ENCODE measurements at regions not wholly inside any gene's neighbourhood (a gene's known extent, or its start where the extent isn't known, plus 50 kb on each side); places are given as distances from the start of the nearest gene placed in this dataset.
"Not testable (repeated sequence)": the region's sequence is repeated elsewhere in the genome, so short reads cannot be mapped to it uniquely, and the experiment has no call there.

- DNase-seq (ENCODE audit: low spot score) = peak; percentile 35
Measured at GRCh38 chr15:87477737-87478686, 778.5 kb downstream of the NTRK3 start.

- DNase-seq (ENCODE audit: low spot score) = no peak
Measured at GRCh38 chr15:87477026-87477425, 779.5 kb downstream of the NTRK3 start.

GRCh38 chr15:87470923-87471322 is 785.6 kb downstream of the NTRK3 start:
- DNase-seq (ENCODE audit: low spot score) = no peak

GRCh38 chr15:87463956-87464355 is 792.6 kb downstream of the NTRK3 start:
- DNase-seq (ENCODE audit: low spot score) = not testable (repeated sequence)

- DNase-seq (ENCODE audit: low spot score) = no peak
Measured at GRCh38 chr15:87461631-87462030, 794.9 kb downstream of the NTRK3 start.

GRCh38 chr15:87454860-87455259 is 801.7 kb downstream of the NTRK3 start:
- no peak for DNase-seq (ENCODE audit: low spot score)

- no peak for DNase-seq (ENCODE audit: low spot score)
Measured at GRCh38 chr15:87450314-87450713, 806.2 kb downstream of the NTRK3 start.

- DNase-seq (ENCODE audit: low spot score) = no peak
Measured at GRCh38 chr15:87439090-87439489, 817.4 kb downstream of the NTRK3 start.

- no peak for DNase-seq (ENCODE audit: low spot score)
Measured at GRCh38 chr15:87433871-87434270, 822.7 kb downstream of the NTRK3 start.

- no peak for DNase-seq (ENCODE audit: low spot score)
Measured at GRCh38 chr15:87429754-87430153, 826.8 kb downstream of the NTRK3 start.

- no peak for DNase-seq (ENCODE audit: low spot score)
Measured at GRCh38 chr15:87420017-87420416, 836.5 kb downstream of the NTRK3 start.

- no peak for DNase-seq (ENCODE audit: low spot score)
Measured at GRCh38 chr15:87419344-87419743, 837.2 kb downstream of the NTRK3 start.

GRCh38 chr15:87416591-87417257 is 839.8 kb downstream of the NTRK3 start:
- DNase-seq (ENCODE audit: low spot score) = no peak

GRCh38 chr15:87408902-87409301 is 847.6 kb downstream of the NTRK3 start:
- no peak for DNase-seq (ENCODE audit: low spot score)

GRCh38 chr15:87403973-87404372 is 852.6 kb downstream of the NTRK3 start:
- no peak for DNase-seq (ENCODE audit: low spot score)

- no peak for DNase-seq (ENCODE audit: low spot score)
Measured at GRCh38 chr15:87401973-87402372, 854.6 kb downstream of the NTRK3 start.

- DNase-seq (ENCODE audit: low spot score) = no peak
Measured at GRCh38 chr15:87394676-87395075, 861.9 kb downstream of the NTRK3 start.

- no peak for DNase-seq (ENCODE audit: low spot score)
Measured at GRCh38 chr15:87387766-87388165, 868.8 kb downstream of the NTRK3 start.

GRCh38 chr15:87374339-87374738 is 882.2 kb downstream of the NTRK3 start:
- no peak for DNase-seq (ENCODE audit: low spot score)

- no peak for DNase-seq (ENCODE audit: low spot score)
Measured at GRCh38 chr15:87369269-87369668, 887.3 kb downstream of the NTRK3 start.

- DNase-seq (ENCODE audit: low spot score) = no peak
Measured at GRCh38 chr15:87368511-87368910, 888.0 kb downstream of the NTRK3 start.

GRCh38 chr15:87365186-87365585 is 891.4 kb downstream of the NTRK3 start:
- no peak for DNase-seq (ENCODE audit: low spot score)

- DNase-seq (ENCODE audit: low spot score) = no peak
Measured at GRCh38 chr15:87362531-87362930, 894.0 kb downstream of the NTRK3 start.

Data from LoVo (cell line).